ENCODE measurements at regions not wholly inside any gene's neighbourhood (a gene's known extent, or its start where the extent isn't known, plus 50 kb on each side); places are given as distances from the start of the nearest gene placed in this dataset.

DNA sequence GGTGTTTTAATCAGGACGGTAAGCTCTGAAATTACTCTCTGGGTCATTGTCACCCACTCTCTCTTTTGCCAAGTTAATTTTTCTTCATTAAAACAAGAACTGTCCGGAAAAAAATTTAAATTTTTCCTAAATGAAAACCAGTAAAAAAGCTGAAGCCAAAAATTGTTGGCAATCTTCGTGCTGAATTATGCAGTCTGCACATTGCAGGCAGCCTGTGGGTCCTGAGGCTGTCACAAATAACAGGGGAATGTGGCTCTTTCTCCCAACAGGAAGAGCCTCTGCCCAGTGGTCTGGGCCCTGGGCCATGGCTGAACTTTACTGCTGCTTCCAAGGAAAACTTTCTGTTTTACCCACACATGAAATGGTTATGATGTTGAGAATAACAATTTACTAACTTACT lies 153.9 kb upstream of the SPAG17 start:
- no peak overlapping the region for H3K4me3 ChIP-seq
- no peaks in the 10 kb centered on the region for H3K9me3 ChIP-seq
- H3K4me1 ChIP-seq (ENCODE audit: insufficient read depth) = no peaks in the 10 kb centered on the region
- H3K27ac ChIP-seq = no peak overlapping the region
- intact Hi-C loops (cut with DNase I) = no loop called here
- H3K36me3 ChIP-seq = no peaks in the 10 kb centered on the region
- TF ChIP-seq EP300 (IDR thresholded peaks at IDR 0.05) (no peak), CTCF (IDR thresholded peaks at IDR 0.05) (no peak), POLR2A (IDR thresholded peaks at IDR 0.05) (no peak)
- no peak for DNase-seq
- H3K27me3 ChIP-seq = peaks cover 3% of the 10 kb centered on the region
- 54 to 58% (median 54%) methylated on average over 3 of the region's 3 CpGs for WGBS, 3 donors

DNA sequence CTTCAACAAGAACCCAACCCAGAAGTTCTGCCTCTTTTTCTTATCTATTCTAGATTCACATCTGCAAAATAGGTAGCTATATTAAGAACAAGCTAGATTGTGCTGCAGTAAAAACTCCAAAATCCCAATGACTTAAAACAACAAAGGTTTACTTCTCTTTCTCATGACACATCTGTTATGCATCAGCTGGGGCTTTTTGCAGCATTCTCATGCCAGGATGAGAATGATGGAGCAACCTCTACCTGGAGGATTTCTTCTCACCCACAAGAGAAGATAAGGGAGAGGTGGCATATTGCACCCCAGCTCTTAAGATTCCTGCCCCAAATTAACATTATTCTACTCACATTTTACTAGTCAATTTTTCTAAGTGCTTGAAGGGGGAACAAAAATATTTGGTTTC lies 152.3 kb upstream of the SPAG17 start:
- Histone ChIP-seq H3K4me1 (ENCODE audit: insufficient read depth) (no peaks in the 10 kb centered on the region), H3K9me3 (no peaks in the 10 kb centered on the region), H3K36me3 (no peaks in the 10 kb centered on the region), H3K27ac (no peak overlapping the region), H3K4me3 (no peak overlapping the region), H3K27me3 (peaks cover 3% of the 10 kb centered on the region)
- no peak for DNase-seq
- intact Hi-C loops (cut with DNase I) = no loop called here
- TF ChIP-seq POLR2A (IDR thresholded peaks at IDR 0.05) (no peak), EP300 (IDR thresholded peaks at IDR 0.05) (no peak), CTCF (IDR thresholded peaks at IDR 0.05) (no peak)

DNA sequence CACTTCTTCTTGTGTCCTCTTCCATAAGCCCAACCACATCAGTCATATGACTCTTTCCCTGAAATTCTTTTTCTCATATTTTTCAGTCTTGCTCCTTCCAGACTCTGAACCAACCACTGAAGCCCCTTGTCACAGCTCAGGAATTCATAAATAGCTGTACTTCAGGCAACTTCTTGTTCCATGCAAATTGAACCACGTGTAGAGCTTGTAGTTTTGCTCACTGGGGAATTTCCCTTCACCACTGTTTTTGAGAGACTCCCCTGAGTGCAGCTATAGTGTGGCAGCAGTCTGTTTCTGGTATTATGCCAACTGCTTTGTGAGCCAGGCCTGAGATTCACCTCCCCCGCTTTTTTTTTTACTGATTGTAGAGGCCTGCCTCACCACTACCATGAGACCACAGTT lies 150.3 kb upstream of the SPAG17 start:
- H3K27me3 ChIP-seq = peaks cover 3% of the 10 kb centered on the region
- no peaks in the 10 kb centered on the region for H3K36me3 ChIP-seq
- H3K4me1 ChIP-seq (ENCODE audit: insufficient read depth) = no peaks in the 10 kb centered on the region
- TF ChIP-seq POLR2A (IDR thresholded peaks at IDR 0.05) = no peak
- no peak for TF ChIP-seq EP300 (IDR thresholded peaks at IDR 0.05)
- TF ChIP-seq CTCF (IDR thresholded peaks at IDR 0.05) = no peak
- intact Hi-C loops (cut with DNase I) = no loop called here
- 30 to 48% (median 45%) methylated on average over 2 of the region's 2 CpGs for WGBS, 3 donors
- H3K9me3 ChIP-seq = no peaks in the 10 kb centered on the region
- H3K27ac ChIP-seq = no peak overlapping the region
- no peak overlapping the region for H3K4me3 ChIP-seq
- DNase-seq = no peak

- Histone ChIP-seq H3K9me3 (no peaks in the 10 kb centered on the region), H3K4me1 (ENCODE audit: insufficient read depth) (no peaks in the 10 kb centered on the region), H3K27ac (no peak overlapping the region), H3K36me3 (no peaks in the 10 kb centered on the region), H3K27me3 (peaks cover 3% of the 10 kb centered on the region), H3K4me3 (no peak overlapping the region)
- TF ChIP-seq EP300 (IDR thresholded peaks at IDR 0.05) (no peak), CTCF (IDR thresholded peaks at IDR 0.05) (no peak), POLR2A (IDR thresholded peaks at IDR 0.05) (no peak)
- WGBS, 3 donors = 64 to 84% (median 77%) methylated on average over 1 of the region's 1 CpG
- no peak for DNase-seq
- intact Hi-C loops (cut with DNase I) = no loop called here
Observed at GRCh38 chr1:118334506-118334905, 149.5 kb upstream of the SPAG17 start.

All from ovary (tissue), 7 donors.